B cell (primary cell): ENCODE measurements at regions not wholly inside any gene's neighbourhood (a gene's known extent, or its start where the extent isn't known, plus 50 kb on each side); places are given as distances from the start of the nearest gene placed in this dataset.

ENCODE experiments used
- ATAC-seq: fragments of 200-7000 bp; cut with Tn5 transposase; one replicate; pipeline ENCODE4 v1.10.0; 2021; ENCODE audit warnings: low read depth, mild to moderate bottlenecking, moderate number of reproducible peaks, moderate library complexity
- CTCF ChIA-PET: fragments of 350-600 bp; sonication (Branson Sonifier 250); formaldehyde crosslinking; loops from one replicate; lab custom pipeline; 2021; ENCODE audit warnings: antibody characterized with exemption, inconsistent platforms; lab: Charles Lee
- POLR2A ChIA-PET: fragments of 350-600 bp; sonication (Branson Sonifier 250); formaldehyde crosslinking; loops from one replicate; lab custom pipeline; 2021; ENCODE audit warnings: antibody characterized with exemption; lab: Charles Lee
- DNase-seq: peaks from one replicate; pipeline ENCODE4 v3.0.0; 2013
- H2AFZ ChIP-seq: 2 replicates; pipeline ENCODE4 v1.6.1; 2012; ENCODE audit warnings: mild to moderate bottlenecking, low read depth, low read length; ENCODE audit not compliant: insufficient read depth, poor library complexity, severe bottlenecking
- H3K27ac ChIP-seq, 2 donors: 1 replicate in 1 of 2; 2 replicates in 1 of 2; pipeline ENCODE4 v1.5.1; 2012 to 2013; ENCODE audit warnings: low read length in 2 of 2, mild to moderate bottlenecking in 2 of 2, moderate library complexity in 1 of 2
- H3K27me3 ChIP-seq, 4 experiments: fragments of 200-600 bp in 1 of 4; sonication (generic) in 1 of 4; replicated peaks in 1 of 4; 1 replicate in 2 of 4; 2 replicates in 2 of 4; pipeline versions ENCODE4 v1.6.1 to v1.7.0; 2013 to 2016; ENCODE audit warnings: low read length in 3 of 4, mild to moderate bottlenecking in 2 of 4, mixed read lengths in 1 of 4, moderate library complexity in 1 of 4; ENCODE audit not compliant: insufficient read depth in 4 of 4, control insufficient read depth in 3 of 4; ENCODE audit errors: control extremely low read depth in 1 of 4
- H3K36me3 ChIP-seq, 2 experiments: replicated peaks in 1 of 2; 1 replicate in 1 of 2; 2 replicates in 1 of 2; pipeline versions ENCODE4 v1.6.1 to v1.7.1; 2013; ENCODE audit warnings: low read length in 1 of 2; ENCODE audit not compliant: insufficient read depth in 2 of 2, control insufficient read depth in 1 of 2; ENCODE audit errors: control extremely low read depth in 1 of 2, extremely low read depth in 1 of 2
- H3K4me1 ChIP-seq, 2 donors: fragments of 200-600 bp in 1 of 2; sonication (generic) in 1 of 2; 1 replicate in 1 of 2; 2 replicates in 1 of 2; pipeline versions ENCODE4 v1.5.1 to v1.6.1; 2013 to 2017; ENCODE audit warnings: low read length in 2 of 2; ENCODE audit not compliant: control insufficient read depth in 2 of 2, insufficient read depth in 2 of 2
- H3K4me2 ChIP-seq: replicated peaks from 2 replicates; pipeline ENCODE3; 2012; ENCODE audit warnings: mild to moderate bottlenecking, low read depth, low read length; ENCODE audit not compliant: poor library complexity, severe bottlenecking
- H3K4me3 ChIP-seq, 5 experiments: fragments of 200-600 bp in 1 of 5; sonication (generic) in 1 of 5; 1 replicate in 3 of 5; 2 replicates in 2 of 5; pipeline versions ENCODE4 v1.5.1 to v1.7.0; 2011 to 2016; ENCODE audit warnings: low read length in 4 of 5, mild to moderate bottlenecking in 4 of 5, low read depth in 2 of 5, control low read depth in 1 of 5, moderate library complexity in 1 of 5; ENCODE audit not compliant: insufficient read depth in 1 of 5; ENCODE audit errors: control extremely low read depth in 1 of 5, extremely low read depth in 1 of 5
- H3K79me2 ChIP-seq: fragments of 200-600 bp; sonication (generic); one replicate; pipeline ENCODE4 v1.6.0; 2016; ENCODE audit warnings: low read length; ENCODE audit not compliant: control insufficient read depth, insufficient read depth
- H3K9ac ChIP-seq: fragments of 200-600 bp; sonication (generic); 2 replicates; pipeline ENCODE4 v1.6.1; 2017; ENCODE audit warnings: mild to moderate bottlenecking, low read length, moderate library complexity
- H3K9me3 ChIP-seq, 3 donors: one replicate each; pipeline versions ENCODE4 v1.6.1 to v1.7.1; 2013; ENCODE audit warnings: low read length in 2 of 3; ENCODE audit not compliant: control insufficient read depth in 2 of 3, insufficient read depth in 1 of 3; ENCODE audit errors: control extremely low read depth in 1 of 3
- H4K20me1 ChIP-seq: 2 replicates; pipeline ENCODE4 v1.6.0; 2012; ENCODE audit warnings: mild to moderate bottlenecking, low read length; ENCODE audit not compliant: insufficient read depth, control insufficient read depth, poor library complexity, severe bottlenecking
- H3K27ac Mint-ChIP-seq: one replicate; pipeline ENCODE4 v1.8.0; 2021; ENCODE audit warnings: mixed read lengths
- H3K27me3 Mint-ChIP-seq: one replicate; pipeline ENCODE4 v1.8.0; 2021; ENCODE audit warnings: mixed read lengths
- H3K4me1 Mint-ChIP-seq: one replicate; pipeline ENCODE4 v1.8.0; 2021; ENCODE audit warnings: mixed read lengths
- H3K4me3 Mint-ChIP-seq: one replicate; pipeline ENCODE4 v1.8.0; 2021; ENCODE audit warnings: mixed read lengths
- H3K9me3 Mint-ChIP-seq: one replicate; pipeline ENCODE4 v1.8.0; 2022; ENCODE audit warnings: mixed read lengths; ENCODE audit not compliant: insufficient read depth
- CTCF ChIP-seq: fragments of 200-600 bp; IDR thresholded peaks from one replicate; pipeline ENCODE4 v1.8.0; 2022; ENCODE audit warnings: antibody characterized with exemption, mild to moderate bottlenecking
- EZH2 ChIP-seq: IDR thresholded peaks from 2 replicates; pipeline ENCODE4 v1.6.1; 2012; ENCODE audit warnings: borderline replicate concordance, low read depth, mild to moderate bottlenecking, moderate library complexity, low read length; ENCODE audit not compliant: insufficient read depth, poor library complexity, severe bottlenecking
- WGBS: methylation state at CpG from one replicate; pipeline ENCODE4 v1.1.5; 2013; ENCODE audit warnings: missing lambda C conversion rate; ENCODE audit not compliant: insufficient coverage; 5-methylcytosine and 5-hydroxymethylcytosine counted together
- intact Hi-C: fragments of 100-400 bp; cut with micrococcal nuclease; formaldehyde crosslinking; loops from one replicate; pipeline ENCODE4 v1.10.0; 2022

- Histone ChIP-seq H3K4me3 (no peak overlapping the region), H3K27me3 (no peaks in the 10 kb centered on the region), H3K27ac (no peak overlapping the region), H3K9ac (no peak overlapping the region), H3K79me2 (no peaks in the 10 kb centered on the region), H3K9me3 (peaks cover 0 to 7% (median 0%) of the 10 kb centered on the region in 3 donors), H2AFZ (no peak overlapping the region), H3K4me1 (no peaks in the 10 kb centered on the region), H3K4me2 (no peak overlapping the region), H4K20me1 (no peaks in the 10 kb centered on the region), H3K36me3 (no peaks in the 10 kb centered on the region)
- ChIA-PET CTCF (no interaction called here), POLR2A (no interaction called here)
- H3K9me3 Mint-ChIP-seq: peaks cover 6% of the 10 kb centered on the region
- DNase-seq: no peak
- no peak for ATAC-seq
- H3K4me3 Mint-ChIP-seq: no peak overlapping the region
- H3K27me3 Mint-ChIP-seq: no peaks in the 10 kb centered on the region
- intact Hi-C loops: no loop called here
- TF ChIP-seq EZH2 (no peak), CTCF (no peak)
- no peak overlapping the region for H3K27ac Mint-ChIP-seq
- H3K4me1 Mint-ChIP-seq: no peaks in the 10 kb centered on the region
These were observed 376.2 kb upstream of the RND3 start for GRCh38 chr2:150863691-150864090.

- Mint-ChIP-seq H3K4me3 (no peak overlapping the region), H3K9me3 (peaks cover 6% of the 10 kb centered on the region), H3K4me1 (no peaks in the 10 kb centered on the region), H3K27me3 (no peaks in the 10 kb centered on the region), H3K27ac (no peak overlapping the region)
- H3K27ac ChIP-seq: no peak overlapping the region
- no peaks in the 10 kb centered on the region for H3K4me1 ChIP-seq
- H4K20me1 ChIP-seq: no peaks in the 10 kb centered on the region
- CTCF ChIA-PET: no interaction called here
- DNase-seq (no peak), ATAC-seq (no peak)
- POLR2A ChIA-PET: no interaction called here
- no peak overlapping the region for H3K4me2 ChIP-seq
- intact Hi-C loops: no loop called here
- no peak overlapping the region for H3K4me3 ChIP-seq
- TF ChIP-seq CTCF: no peak
- TF ChIP-seq EZH2: no peak
- no peaks in the 10 kb centered on the region for H3K79me2 ChIP-seq
- no peaks in the 10 kb centered on the region for H3K36me3 ChIP-seq
- H3K27me3 ChIP-seq: no peaks in the 10 kb centered on the region
- peaks cover 0 to 7% (median 0%) of the 10 kb centered on the region in 3 donors for H3K9me3 ChIP-seq
- 82% methylated on average over 3 of the region's 3 CpGs for WGBS
- H3K9ac ChIP-seq: no peak overlapping the region
- H2AFZ ChIP-seq: no peak overlapping the region
These were observed 372.8 kb upstream of the RND3 start for GRCh38 chr2:150860301-150860700.
